HCT116 (cell line): ENCODE measurements at regions not wholly inside any gene's neighbourhood (a gene's known extent, or its start where the extent isn't known, plus 50 kb on each side); places are given as distances from the start of the nearest gene placed in this dataset.
"Not testable (repeated sequence)": the region's sequence is repeated elsewhere in the genome, so short reads cannot be mapped to it uniquely, and the experiment has no call there.

Source experiments
- ATAC-seq: fragments of 200-7000 bp; cut with Tn5 transposase; 2 replicates; pipeline ENCODE4 v1.9.1; 2020; ENCODE audit warnings: mild to moderate bottlenecking, moderate library complexity
- BruUV-seq: library from RNA; stranded (reverse); fragments of 400-500 nt; replicated peaks from 2 replicates; lab custom pipeline; 2021; lab: Mats Ljungman, UMichigan
- CTCF ChIA-PET: fragments of 300-600 bp; sonication (Branson Sonifier 250); formaldehyde crosslinking; loops from one replicate; lab custom pipeline; 2021; ENCODE audit warnings: antibody characterized with exemption; lab: Charles Lee
- POLR2A ChIA-PET: fragments of 300-600, 350-600 bp; sonication (Branson Sonifier 250); formaldehyde crosslinking; loops from one replicate; lab custom pipeline; 2021; ENCODE audit warnings: antibody characterized with exemption; lab: Charles Lee
- RAD21 ChIA-PET, 2 experiments: fragments of 300-600 bp; sonication (Branson Sonifier 250); formaldehyde crosslinking; loops; one replicate each; lab custom pipeline; 2023; ENCODE audit warnings: low total read pairs in 2 of 2; ENCODE audit not compliant: uncharacterized antibody in 2 of 2, unreplicated experiment in 2 of 2, low non-redundant PET in 1 of 2; lab: Charles Lee
- DNase-seq: peaks from one replicate; pipeline ENCODE4 v3.0.0-alpha.2; 2010; ENCODE audit warnings: low read depth, low spot score
- H2AFZ ChIP-seq: fragments of 200-600 bp; shearing (Covaris generic), sonication (generic); 2 replicates; pipeline ENCODE4 v1.6.1; 2017; ENCODE audit warnings: low read depth, mixed run types, mixed read lengths, antibody characterized with exemption, low read length; ENCODE audit not compliant: poor library complexity, severe bottlenecking
- H3K27ac ChIP-seq: 2 replicates; pipeline ENCODE4 v1.5.1; 2012; ENCODE audit warnings: low read depth, low read length
- H3K27me3 ChIP-seq: fragments of 200-600 bp; sonication (generic); 2 replicates; pipeline ENCODE4 v1.6.1; 2016; ENCODE audit warnings: mixed run types, low read length, mixed read lengths; ENCODE audit not compliant: insufficient read depth
- H3K36me3 ChIP-seq, 2 experiments: fragments of 200-500 bp in 1 of 2; fragments of 200-600 bp in 1 of 2; sonication (Bioruptor generic) in 1 of 2; sonication (generic) in 1 of 2; 2 replicates each; pipeline versions ENCODE4 v1.5.1 to v1.6.1; 2014 to 2016; ENCODE audit warnings: low read length in 2 of 2, inconsistent platforms in 1 of 2, mixed read lengths in 1 of 2, mixed run types in 1 of 2; ENCODE audit not compliant: insufficient read depth in 2 of 2, control insufficient read depth in 1 of 2
- H3K4me1 ChIP-seq, 2 experiments: fragments of 200-600 bp in 1 of 2; sonication (generic) in 1 of 2; 2 replicates each; pipeline versions ENCODE4 v1.5.1 to v1.6.1; 2012 to 2017; ENCODE audit warnings: low read length in 2 of 2, inconsistent platforms in 1 of 2, mild to moderate bottlenecking in 1 of 2, mixed read lengths in 1 of 2, mixed run types in 1 of 2, moderate library complexity in 1 of 2; ENCODE audit not compliant: insufficient read depth in 2 of 2, control insufficient read depth in 1 of 2
- H3K4me2 ChIP-seq: fragments of 200-600 bp; sonication (generic); 2 replicates; pipeline ENCODE4 v1.6.1; 2017; ENCODE audit warnings: mixed run types, low read length, mixed read lengths
- H3K4me3 ChIP-seq, 2 experiments: fragments of 200-600 bp in 1 of 2; sonication (generic) in 1 of 2; replicated peaks in 1 of 2; 2 replicates each; pipeline ENCODE4 v1.5.1; 2011 to 2016; ENCODE audit warnings: low read length in 2 of 2, control low read depth in 1 of 2, low read depth in 1 of 2, mild to moderate bottlenecking in 1 of 2, mixed read lengths in 1 of 2, mixed run types in 1 of 2
- H3K79me2 ChIP-seq: fragments of 200-600 bp; sonication (generic); 2 replicates; pipeline ENCODE4 v1.6.1; 2017; ENCODE audit warnings: mild to moderate bottlenecking, mixed run types, low read length, moderate library complexity, mixed read lengths; ENCODE audit not compliant: insufficient read depth
- H3K9ac ChIP-seq: fragments of 200-600 bp; sonication (generic); 2 replicates; pipeline ENCODE4 v1.6.1; 2016; ENCODE audit warnings: low read length, mixed read lengths
- H3K9me2 ChIP-seq: fragments of 200-600 bp; sonication (generic), shearing (Covaris generic); 2 replicates; pipeline ENCODE4 v1.6.1; 2017; ENCODE audit warnings: mixed run types, mild to moderate bottlenecking, moderate library complexity; ENCODE audit not compliant: insufficient read depth
- H3K9me3 ChIP-seq, 2 experiments: fragments of 200-500 bp in 1 of 2; fragments of 200-600 bp in 1 of 2; sonication (Bioruptor generic) in 1 of 2; sonication (generic) in 1 of 2; 2 replicates each; pipeline ENCODE4 v1.6.1; 2014 to 2017; ENCODE audit warnings: low read length in 2 of 2, mixed read lengths in 2 of 2, inconsistent platforms in 1 of 2, low read depth in 1 of 2, mild to moderate bottlenecking in 1 of 2, mixed run types in 1 of 2, moderate library complexity in 1 of 2; ENCODE audit not compliant: control insufficient read depth in 1 of 2, insufficient read depth in 1 of 2
- H4K20me1 ChIP-seq: fragments of 200-600 bp; sonication (generic), shearing (Covaris generic); 2 replicates; pipeline ENCODE4 v1.6.1; 2017; ENCODE audit warnings: mixed run types, mild to moderate bottlenecking, moderate library complexity; ENCODE audit not compliant: insufficient read depth
- CEBPB ChIP-seq: IDR thresholded peaks from 2 replicates; pipeline ENCODE4 v1.6.1; 2012; ENCODE audit warnings: low read depth
- EGR1 ChIP-seq: IDR thresholded peaks from 2 replicates; pipeline ENCODE4 v1.6.1; 2012; ENCODE audit warnings: low read depth
- ELF1 ChIP-seq: IDR thresholded peaks from 2 replicates; pipeline ENCODE4 v1.6.1; 2012; ENCODE audit warnings: low read depth, borderline replicate concordance
- FOSL1 ChIP-seq: IDR thresholded peaks from 2 replicates; pipeline ENCODE4 v1.6.1; 2012; ENCODE audit warnings: low read depth
- SP1 ChIP-seq: IDR thresholded peaks from 2 replicates; pipeline ENCODE4 v1.6.1; 2012; ENCODE audit warnings: low read depth
- SRF ChIP-seq: IDR thresholded peaks from 2 replicates; pipeline ENCODE4 v1.6.1; 2012; ENCODE audit warnings: low read depth
- YY1 ChIP-seq: IDR thresholded peaks from 2 replicates; pipeline ENCODE4 v1.6.1; 2011; ENCODE audit warnings: low read length, low read depth, moderate library complexity, mild to moderate bottlenecking; ENCODE audit not compliant: insufficient replicate concordance; ENCODE audit errors: extremely low read depth
- ZFX ChIP-seq: fragments of 450-650 bp; IDR thresholded peaks from 2 replicates; pipeline ENCODE4 v1.6.1; 2017
- intact Hi-C: fragments of 100-400 bp; cut with micrococcal nuclease; formaldehyde crosslinking; loops from 2 replicates; pipeline ENCODE4 v1.10.0; 2022
- TF ChIP-seq, protein P1 (sequence below), 3 experiments: fragments of 200-600 bp in 1 of 3; sonication (generic) in 1 of 3; IDR thresholded peaks in 2 of 3; conservative IDR thresholded peaks in 1 of 3; 2 replicates each; pipeline ENCODE4 v1.5.1; 2012 to 2017; ENCODE audit warnings: low read depth in 2 of 3, low read length in 2 of 3, antibody characterized with exemption in 1 of 3, borderline replicate concordance in 1 of 3, control low read depth in 1 of 3, mild to moderate bottlenecking in 1 of 3, mixed read lengths in 1 of 3, mixed run types in 1 of 3, moderate library complexity in 1 of 3; ENCODE audit not compliant: insufficient read depth in 1 of 3
- TF ChIP-seq, protein P2 (sequence below): IDR thresholded peaks from 2 replicates; pipeline ENCODE4 v1.6.1; 2012; ENCODE audit warnings: low read depth

GRCh38 chr14:106618471-106618951, 1092.1 kb downstream of the TMEM121 start:
- H3K27me3 ChIP-seq, H3K27ac ChIP-seq, H3K36me3 ChIP-seq, intact Hi-C loops, H3K4me1 ChIP-seq, H3K4me2 ChIP-seq, H4K20me1 ChIP-seq, H3K4me3 ChIP-seq, H3K9me2 ChIP-seq, POLR2A ChIA-PET, BruUV-seq, H3K9ac ChIP-seq, CTCF ChIA-PET, DNase-seq, H2AFZ ChIP-seq, RAD21 ChIA-PET, H3K79me2 ChIP-seq: not testable (repeated sequence)
- TF ChIP-seq, protein P1, sequence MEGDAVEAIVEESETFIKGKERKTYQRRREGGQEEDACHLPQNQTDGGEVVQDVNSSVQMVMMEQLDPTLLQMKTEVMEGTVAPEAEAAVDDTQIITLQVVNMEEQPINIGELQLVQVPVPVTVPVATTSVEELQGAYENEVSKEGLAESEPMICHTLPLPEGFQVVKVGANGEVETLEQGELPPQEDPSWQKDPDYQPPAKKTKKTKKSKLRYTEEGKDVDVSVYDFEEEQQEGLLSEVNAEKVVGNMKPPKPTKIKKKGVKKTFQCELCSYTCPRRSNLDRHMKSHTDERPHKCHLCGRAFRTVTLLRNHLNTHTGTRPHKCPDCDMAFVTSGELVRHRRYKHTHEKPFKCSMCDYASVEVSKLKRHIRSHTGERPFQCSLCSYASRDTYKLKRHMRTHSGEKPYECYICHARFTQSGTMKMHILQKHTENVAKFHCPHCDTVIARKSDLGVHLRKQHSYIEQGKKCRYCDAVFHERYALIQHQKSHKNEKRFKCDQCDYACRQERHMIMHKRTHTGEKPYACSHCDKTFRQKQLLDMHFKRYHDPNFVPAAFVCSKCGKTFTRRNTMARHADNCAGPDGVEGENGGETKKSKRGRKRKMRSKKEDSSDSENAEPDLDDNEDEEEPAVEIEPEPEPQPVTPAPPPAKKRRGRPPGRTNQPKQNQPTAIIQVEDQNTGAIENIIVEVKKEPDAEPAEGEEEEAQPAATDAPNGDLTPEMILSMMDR (IDR thresholded peaks at IDR 0.05 in 2 of 3, conservative IDR thresholded peaks at IDR 0.05 in 1 of 3; ENCODE audit: borderline replicate concordance in 1 of 3, insufficient read depth in 1 of 3, low read depth in 2 of 3, low read length in 2 of 3) = peak; percentile 60 to 94 (median 74)
- H3K9me3 ChIP-seq = peaks cover 11 to 15% of the 10 kb centered on the region in 2 experiments; a peak in 2 of 4 replicates
- peak; percentile 30; the same call in 1 of the 2 replicates for ATAC-seq

- H3K9me3 ChIP-seq = peaks cover 10 to 11% of the 10 kb centered on the region in 2 experiments; a peak in 2 of 4 replicates
- H3K27ac ChIP-seq = no peak overlapping the region
- POLR2A ChIA-PET = no interaction called here
- intact Hi-C loops = no loop called here
- DNase-seq (no peak), ATAC-seq (no peak)
- H3K27me3 ChIP-seq = no peaks in the 10 kb centered on the region
- no peak overlapping the region for H3K4me2 ChIP-seq
- CTCF ChIA-PET = no interaction called here
- H3K4me1 ChIP-seq = no peaks in the 10 kb centered on the region
- H3K9me2 ChIP-seq = no peaks in the 10 kb centered on the region
- no peak overlapping the region for H3K4me3 ChIP-seq
- no peak overlapping the region for H3K9ac ChIP-seq
- H4K20me1 ChIP-seq = no peaks in the 10 kb centered on the region
- no peak overlapping the region for H2AFZ ChIP-seq
- BruUV-seq = no TSS peak
- RAD21 ChIA-PET = no interaction called here
- no peaks in the 10 kb centered on the region for H3K36me3 ChIP-seq
- no peaks in the 10 kb centered on the region for H3K79me2 ChIP-seq
- TF ChIP-seq EGR1 = no peak
- no peak for TF ChIP-seq ZFX
- TF ChIP-seq, protein P2, sequence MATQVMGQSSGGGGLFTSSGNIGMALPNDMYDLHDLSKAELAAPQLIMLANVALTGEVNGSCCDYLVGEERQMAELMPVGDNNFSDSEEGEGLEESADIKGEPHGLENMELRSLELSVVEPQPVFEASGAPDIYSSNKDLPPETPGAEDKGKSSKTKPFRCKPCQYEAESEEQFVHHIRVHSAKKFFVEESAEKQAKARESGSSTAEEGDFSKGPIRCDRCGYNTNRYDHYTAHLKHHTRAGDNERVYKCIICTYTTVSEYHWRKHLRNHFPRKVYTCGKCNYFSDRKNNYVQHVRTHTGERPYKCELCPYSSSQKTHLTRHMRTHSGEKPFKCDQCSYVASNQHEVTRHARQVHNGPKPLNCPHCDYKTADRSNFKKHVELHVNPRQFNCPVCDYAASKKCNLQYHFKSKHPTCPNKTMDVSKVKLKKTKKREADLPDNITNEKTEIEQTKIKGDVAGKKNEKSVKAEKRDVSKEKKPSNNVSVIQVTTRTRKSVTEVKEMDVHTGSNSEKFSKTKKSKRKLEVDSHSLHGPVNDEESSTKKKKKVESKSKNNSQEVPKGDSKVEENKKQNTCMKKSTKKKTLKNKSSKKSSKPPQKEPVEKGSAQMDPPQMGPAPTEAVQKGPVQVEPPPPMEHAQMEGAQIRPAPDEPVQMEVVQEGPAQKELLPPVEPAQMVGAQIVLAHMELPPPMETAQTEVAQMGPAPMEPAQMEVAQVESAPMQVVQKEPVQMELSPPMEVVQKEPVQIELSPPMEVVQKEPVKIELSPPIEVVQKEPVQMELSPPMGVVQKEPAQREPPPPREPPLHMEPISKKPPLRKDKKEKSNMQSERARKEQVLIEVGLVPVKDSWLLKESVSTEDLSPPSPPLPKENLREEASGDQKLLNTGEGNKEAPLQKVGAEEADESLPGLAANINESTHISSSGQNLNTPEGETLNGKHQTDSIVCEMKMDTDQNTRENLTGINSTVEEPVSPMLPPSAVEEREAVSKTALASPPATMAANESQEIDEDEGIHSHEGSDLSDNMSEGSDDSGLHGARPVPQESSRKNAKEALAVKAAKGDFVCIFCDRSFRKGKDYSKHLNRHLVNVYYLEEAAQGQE = no peak
- TF ChIP-seq SP1 = no peak
- TF ChIP-seq CEBPB = no peak
- no peak for TF ChIP-seq FOSL1
- TF ChIP-seq SRF = no peak
- TF ChIP-seq, protein P1 (IDR thresholded peaks at IDR 0.05 in 2 of 3, conservative IDR thresholded peaks at IDR 0.05 in 1 of 3; ENCODE audit: borderline replicate concordance in 1 of 3, insufficient read depth in 1 of 3, low read depth in 2 of 3, low read length in 2 of 3) = no peak
- TF ChIP-seq YY1 = no peak
- TF ChIP-seq ELF1 = no peak
Measured at GRCh38 chr14:106619606-106620005, 1093.2 kb downstream of the TMEM121 start.
